Prostate gland (tissue), 2 donors: ENCODE measurements at regions not wholly inside any gene's neighbourhood (a gene's known extent, or its start where the extent isn't known, plus 50 kb on each side); places are given as distances from the start of the nearest gene placed in this dataset.

Experiments
- POLR2A ChIP-seq: fragments of 450-650 bp; IDR thresholded peaks from one replicate; pipeline ENCODE4 v1.6.1; 2016; ENCODE audit warnings: antibody characterized with exemption, mild to moderate bottlenecking
- TF ChIP-seq, protein P1 (sequence below), 4 experiments: fragments of 200-600 bp in 2 of 4; fragments of 450-650 bp in 2 of 4; sonication (generic) in 2 of 4; IDR thresholded peaks; 1 replicate in 3 of 4; 2 replicates in 1 of 4; pipeline ENCODE4 v1.5.1; 2016 to 2019; ENCODE audit warnings: antibody characterized with exemption in 4 of 4, mild to moderate bottlenecking in 2 of 4, moderate library complexity in 2 of 4

GRCh38 chr7:91459539-91459938, 195.3 kb downstream of the FZD1 start:
- TF ChIP-seq, protein P1, sequence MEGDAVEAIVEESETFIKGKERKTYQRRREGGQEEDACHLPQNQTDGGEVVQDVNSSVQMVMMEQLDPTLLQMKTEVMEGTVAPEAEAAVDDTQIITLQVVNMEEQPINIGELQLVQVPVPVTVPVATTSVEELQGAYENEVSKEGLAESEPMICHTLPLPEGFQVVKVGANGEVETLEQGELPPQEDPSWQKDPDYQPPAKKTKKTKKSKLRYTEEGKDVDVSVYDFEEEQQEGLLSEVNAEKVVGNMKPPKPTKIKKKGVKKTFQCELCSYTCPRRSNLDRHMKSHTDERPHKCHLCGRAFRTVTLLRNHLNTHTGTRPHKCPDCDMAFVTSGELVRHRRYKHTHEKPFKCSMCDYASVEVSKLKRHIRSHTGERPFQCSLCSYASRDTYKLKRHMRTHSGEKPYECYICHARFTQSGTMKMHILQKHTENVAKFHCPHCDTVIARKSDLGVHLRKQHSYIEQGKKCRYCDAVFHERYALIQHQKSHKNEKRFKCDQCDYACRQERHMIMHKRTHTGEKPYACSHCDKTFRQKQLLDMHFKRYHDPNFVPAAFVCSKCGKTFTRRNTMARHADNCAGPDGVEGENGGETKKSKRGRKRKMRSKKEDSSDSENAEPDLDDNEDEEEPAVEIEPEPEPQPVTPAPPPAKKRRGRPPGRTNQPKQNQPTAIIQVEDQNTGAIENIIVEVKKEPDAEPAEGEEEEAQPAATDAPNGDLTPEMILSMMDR (IDR thresholded peaks at IDR 0.05) = no peak
- no peak for TF ChIP-seq POLR2A
